H9 (cell line): ENCODE measurements at regions not wholly inside any gene's neighbourhood (a gene's known extent, or its start where the extent isn't known, plus 50 kb on each side); places are given as distances from the start of the nearest gene placed in this dataset.

Experiments
- DNase-seq: peaks from one replicate; pipeline ENCODE4 v3.0.0-alpha.2; 2017
- H2AFZ ChIP-seq: one replicate; pipeline ENCODE4 v1.6.1; 2013; ENCODE audit warnings: mild to moderate bottlenecking, low read length, control low read depth, moderate library complexity
- H2AK5ac ChIP-seq: 2 replicates; pipeline ENCODE4 v1.6.1; 2013; ENCODE audit warnings: low read length, control low read depth, mixed read lengths; ENCODE audit not compliant: insufficient read length
- H2BK120ac ChIP-seq: one replicate; pipeline ENCODE4 v1.6.1; 2013; ENCODE audit warnings: low read depth, mild to moderate bottlenecking, low read length, control low read depth, inconsistent platforms; ENCODE audit not compliant: poor library complexity, severe bottlenecking
- H2BK12ac ChIP-seq: 2 replicates; pipeline ENCODE4 v1.6.1; 2013; ENCODE audit warnings: low read length, control low read depth, mixed read lengths, low read depth; ENCODE audit not compliant: insufficient read length
- H2BK15ac ChIP-seq: 2 replicates; pipeline ENCODE4 v1.6.1; 2013; ENCODE audit warnings: low read depth, low read length, control low read depth
- H2BK20ac ChIP-seq: one replicate; pipeline ENCODE4 v1.6.1; 2013; ENCODE audit warnings: low read depth, mild to moderate bottlenecking, low read length, control low read depth, inconsistent platforms; ENCODE audit not compliant: poor library complexity, severe bottlenecking
- H2BK5ac ChIP-seq: 2 replicates; pipeline ENCODE4 v1.6.1; 2013; ENCODE audit warnings: low read length, control low read depth, mixed read lengths; ENCODE audit not compliant: insufficient read length
- H3K14ac ChIP-seq: 2 replicates; pipeline ENCODE4 v1.6.1; 2013; ENCODE audit warnings: low read length, control low read depth; ENCODE audit not compliant: insufficient read depth
- H3K18ac ChIP-seq: 2 replicates; pipeline ENCODE4 v1.6.1; 2013; ENCODE audit warnings: low read depth, mild to moderate bottlenecking, mixed read lengths, low read length, control low read depth; ENCODE audit not compliant: insufficient read length
- H3K23ac ChIP-seq: 2 replicates; pipeline ENCODE4 v1.6.1; 2013; ENCODE audit warnings: low read length, control low read depth, mixed read lengths, low read depth; ENCODE audit not compliant: insufficient read length
- H3K23me2 ChIP-seq: 2 replicates; pipeline ENCODE4 v1.6.1; 2013; ENCODE audit warnings: low read depth, mild to moderate bottlenecking, mixed read lengths, low read length, control low read depth; ENCODE audit not compliant: insufficient read length, poor library complexity, severe bottlenecking
- H3K27ac ChIP-seq: 2 replicates; pipeline ENCODE4 v1.5.1; 2013; ENCODE audit warnings: low read length, control low read depth, mixed read lengths, low read depth; ENCODE audit not compliant: insufficient read length
- H3K27me3 ChIP-seq: 2 replicates; pipeline ENCODE4 v1.6.1; 2013; ENCODE audit warnings: low read length, control low read depth, inconsistent platforms; ENCODE audit not compliant: insufficient read depth
- H3K4ac ChIP-seq: 2 replicates; pipeline ENCODE4 v1.6.1; 2013; ENCODE audit warnings: low read depth, mild to moderate bottlenecking, control low read depth, inconsistent platforms, low read length, moderate library complexity
- H3K4me1 ChIP-seq: 2 replicates; pipeline ENCODE4 v1.6.1; 2013; ENCODE audit warnings: low read length, control low read depth, inconsistent platforms; ENCODE audit not compliant: insufficient read depth
- H3K4me2 ChIP-seq: 2 replicates; pipeline ENCODE4 v1.6.1; 2013; ENCODE audit warnings: low read length, control low read depth, mixed read lengths; ENCODE audit not compliant: insufficient read length, insufficient read depth
- H3K56ac ChIP-seq: 2 replicates; pipeline ENCODE4 v1.6.1; 2013; ENCODE audit warnings: low read depth, mild to moderate bottlenecking, mixed read lengths, low read length, control low read depth; ENCODE audit not compliant: insufficient read length
- H3K79me1 ChIP-seq: 2 replicates; pipeline ENCODE4 v1.6.1; 2013; ENCODE audit warnings: low read depth, mild to moderate bottlenecking, moderate library complexity, low read length, control low read depth, inconsistent platforms; ENCODE audit not compliant: insufficient read depth, poor library complexity, severe bottlenecking
- H3K79me2 ChIP-seq: 2 replicates; pipeline ENCODE4 v1.6.1; 2013; ENCODE audit warnings: low read length, control low read depth, inconsistent platforms; ENCODE audit not compliant: insufficient read depth
- H3K9ac ChIP-seq: 2 replicates; pipeline ENCODE4 v1.6.1; 2013; ENCODE audit warnings: low read length, control low read depth, mixed read lengths; ENCODE audit not compliant: insufficient read length; ENCODE audit errors: extremely low read depth
- H3K9me3 ChIP-seq: one replicate; pipeline ENCODE4 v1.6.1; 2013; ENCODE audit warnings: low read depth, low read length, inconsistent platforms; ENCODE audit not compliant: control insufficient read depth
- H3T11ph ChIP-seq: one replicate; pipeline ENCODE4 v1.6.1; 2013; ENCODE audit warnings: mild to moderate bottlenecking, low read length, control low read depth, inconsistent platforms
- H4K20me1 ChIP-seq: one replicate; pipeline ENCODE4 v1.6.1; 2013; ENCODE audit not compliant: control insufficient read depth, insufficient read length, insufficient read depth
- H4K5ac ChIP-seq: 2 replicates; pipeline ENCODE4 v1.6.1; 2013; ENCODE audit warnings: low read depth, mild to moderate bottlenecking, mixed read lengths, low read length, control low read depth; ENCODE audit not compliant: insufficient read length
- H4K8ac ChIP-seq: replicated peaks from 2 replicates; pipeline ENCODE4 v1.6.1; 2013; ENCODE audit warnings: low read length, control low read depth, mixed read lengths, low read depth; ENCODE audit not compliant: insufficient read length
- H4K91ac ChIP-seq: 2 replicates; pipeline ENCODE4 v1.6.1; 2013; ENCODE audit warnings: low read depth, mild to moderate bottlenecking, moderate library complexity, mixed read lengths, low read length, control low read depth; ENCODE audit not compliant: insufficient read length
- H3K27ac Mint-ChIP-seq, 3 experiments: 2 replicates in 2 of 3; 3 replicates in 1 of 3; pipeline ENCODE4 v1.8.0; 2020 to 2021; ENCODE audit warnings: mixed read lengths in 3 of 3, mild to moderate bottlenecking in 1 of 3, moderate library complexity in 1 of 3
- H3K27me3 Mint-ChIP-seq: 2 replicates; pipeline ENCODE4 v1.8.0; 2021; ENCODE audit warnings: low read depth, mild to moderate bottlenecking, moderate library complexity, mixed read lengths
- H3K36me3 Mint-ChIP-seq, 3 experiments: 2 replicates in 2 of 3; 3 replicates in 1 of 3; pipeline ENCODE4 v1.8.0; 2020 to 2021; ENCODE audit warnings: low read depth in 3 of 3, mixed read lengths in 3 of 3; ENCODE audit not compliant: insufficient read depth in 1 of 3
- H3K4me1 Mint-ChIP-seq, 2 experiments: 2 replicates each; pipeline ENCODE4 v1.8.0; 2020; ENCODE audit warnings: mixed read lengths in 2 of 2
- H3K4me3 Mint-ChIP-seq, 2 experiments: 2 replicates in 1 of 2; 3 replicates in 1 of 2; pipeline ENCODE4 v1.8.0; 2020 to 2021; ENCODE audit warnings: mild to moderate bottlenecking in 2 of 2, mixed read lengths in 2 of 2, moderate library complexity in 1 of 2
- H3K9me3 Mint-ChIP-seq, 2 experiments: 2 replicates in 1 of 2; 3 replicates in 1 of 2; pipeline ENCODE4 v1.8.0; 2020; ENCODE audit warnings: mild to moderate bottlenecking in 2 of 2, mixed read lengths in 2 of 2, moderate library complexity in 1 of 2
- CTCF ChIP-seq: fragments of 200-600 bp; sonication (generic); conservative IDR thresholded peaks from 3 replicates; pipeline ENCODE4 v1.8.0; 2021; ENCODE audit warnings: antibody characterized with exemption, mild to moderate bottlenecking
- WGBS: extraction: QIAGEN DNeasy Blood & Tissue Kit; methylation state at CpG from one replicate; pipeline ENCODE4 v1.1.7; 2013; ENCODE audit warnings: missing lambda C conversion rate, low lambda C conversion rate, mixed read lengths; ENCODE audit not compliant: insufficient read length; ENCODE audit errors: extremely low coverage; 5-methylcytosine and 5-hydroxymethylcytosine counted together

GRCh38 chr12:47346251-47347019 is 266.7 kb upstream of the AMIGO2 start:
- no peaks in the 10 kb centered on the region for H3K9me3 ChIP-seq
- H3K18ac ChIP-seq: no peak overlapping the region
- H3K4me1 ChIP-seq: no peaks in the 10 kb centered on the region
- no peaks in the 10 kb centered on the region for H3K23me2 ChIP-seq
- no peak overlapping the region for H3K4ac ChIP-seq
- no peak overlapping the region for H3K14ac ChIP-seq
- WGBS: no CpG with 5 or more reads among the region's 4 CpGs
- Mint-ChIP-seq H3K27me3 (no peaks in the 10 kb centered on the region), H3K27ac (no peak overlapping the region), H3K4me3 (no peak overlapping the region), H3K9me3 (no peaks in the 10 kb centered on the region), H3K4me1 (no peaks in the 10 kb centered on the region), H3K36me3 (no peaks in the 10 kb centered on the region)
- no peak overlapping the region for H2BK15ac ChIP-seq
- no peak overlapping the region for H2BK20ac ChIP-seq
- H3K27me3 ChIP-seq: no peaks in the 10 kb centered on the region
- H2BK120ac ChIP-seq: no peak overlapping the region
- H3K79me2 ChIP-seq: no peaks in the 10 kb centered on the region
- no peak overlapping the region for H3T11ph ChIP-seq
- H3K9ac ChIP-seq: no peak overlapping the region
- H4K8ac ChIP-seq: no peak overlapping the region
- H4K20me1 ChIP-seq: no peaks in the 10 kb centered on the region
- H3K23ac ChIP-seq: no peak overlapping the region
- no peak overlapping the region for H2BK12ac ChIP-seq
- no peak overlapping the region for H2BK5ac ChIP-seq
- no peak for DNase-seq
- H2AFZ ChIP-seq: no peak overlapping the region
- H3K27ac ChIP-seq: no peak overlapping the region
- H3K56ac ChIP-seq: no peak overlapping the region
- no peaks in the 10 kb centered on the region for H3K79me1 ChIP-seq
- H3K4me2 ChIP-seq: no peak overlapping the region
- no peak overlapping the region for H2AK5ac ChIP-seq
- H4K5ac ChIP-seq: no peak overlapping the region
- TF ChIP-seq CTCF: no peak
- no peak overlapping the region for H4K91ac ChIP-seq
